ENCODE measurements at regions not wholly inside any gene's neighbourhood (a gene's known extent, or its start where the extent isn't known, plus 50 kb on each side); places are given as distances from the start of the nearest gene placed in this dataset.

GRCh38 chr1:58031416-58031815 lies 515.1 kb downstream of the OMA1 start:
- no TSS peak for BruUV-seq (replicated peaks)
- Histone ChIP-seq H3K4me3 (ENCODE audit: low read depth, low read length, poor library complexity, severe bottlenecking) (no peak overlapping the region), H3K27ac (ENCODE audit: low read depth, low read length, poor library complexity, severe bottlenecking) (no peak overlapping the region), H3K36me3 (ENCODE audit: insufficient read depth, low read length, poor library complexity, severe bottlenecking) (no peaks in the 10 kb centered on the region), H3K9me3 (ENCODE audit: low read depth, low read length, poor library complexity, severe bottlenecking) (no peaks in the 10 kb centered on the region), H3K4me1 (ENCODE audit: insufficient read depth, low read length, poor library complexity, severe bottlenecking) (peaks cover 15% of the 10 kb centered on the region), H3K27me3 (replicated peaks; ENCODE audit: insufficient read depth, low read depth, low read length, poor library complexity) (no peaks in the 10 kb centered on the region)
- CTCF ChIA-PET: interaction anchor here (0.6 kb wide), 1 partner anchor 69 kb away, joined by 3 read pairs; no protein-coding TSS in a partner anchor
- POLR2A ChIA-PET (ENCODE audit: low non-redundant PET): no interaction called here
- no peak for DNase-seq (ENCODE audit: low spot score)
- intact Hi-C loops (cut with micrococcal nuclease; ENCODE audit: unreplicated experiment): loop anchor here (10.0 kb wide), 1 partner anchor 607 kb away; the partner anchor contains the start of gene DAB1
- TF ChIP-seq CTCF (conservative IDR thresholded peaks at IDR 0.05; ENCODE audit: low read depth, low read length) (no peak), EZH2 (IDR thresholded peaks at IDR 0.05; ENCODE audit: borderline replicate concordance, low read depth, low read length, poor library complexity, severe bottlenecking) (no peak)

- no peaks in the 10 kb centered on the region for H3K36me3 ChIP-seq (ENCODE audit: insufficient read depth, low read length, poor library complexity, severe bottlenecking)
- POLR2A ChIA-PET (ENCODE audit: low non-redundant PET): no interaction called here
- BruUV-seq (replicated peaks): no TSS peak
- no peak for DNase-seq (ENCODE audit: low spot score)
- no peak overlapping the region for H3K27ac ChIP-seq (ENCODE audit: low read depth, low read length, poor library complexity, severe bottlenecking)
- intact Hi-C loops (cut with micrococcal nuclease; ENCODE audit: unreplicated experiment): loop anchor here (10.0 kb wide), 1 partner anchor 606 kb away; the partner anchor contains the start of gene DAB1
- CTCF ChIA-PET: no interaction called here
- H3K4me1 ChIP-seq (ENCODE audit: insufficient read depth, low read length, poor library complexity, severe bottlenecking): peaks cover 13% of the 10 kb centered on the region
- TF ChIP-seq EZH2 (IDR thresholded peaks at IDR 0.05; ENCODE audit: borderline replicate concordance, low read depth, low read length, poor library complexity, severe bottlenecking): no peak
- no peak for TF ChIP-seq CTCF (conservative IDR thresholded peaks at IDR 0.05; ENCODE audit: low read depth, low read length)
- no peaks in the 10 kb centered on the region for H3K27me3 ChIP-seq (replicated peaks; ENCODE audit: insufficient read depth, low read depth, low read length, poor library complexity)
- no peak overlapping the region for H3K4me3 ChIP-seq (ENCODE audit: low read depth, low read length, poor library complexity, severe bottlenecking)
- no peaks in the 10 kb centered on the region for H3K9me3 ChIP-seq (ENCODE audit: low read depth, low read length, poor library complexity, severe bottlenecking)
These were observed 516.1 kb downstream of the OMA1 start for GRCh38 chr1:58030456-58030855.

GRCh38 chr1:58017641-58018040 lies 528.9 kb downstream of the OMA1 start:
- ChIA-PET CTCF (interaction anchor here (0.6 kb wide), 1 partner anchor 529 kb away, joined by 3 read pairs; the partner anchor contains the start of gene OMA1), POLR2A (ENCODE audit: low non-redundant PET) (no interaction called here)
- BruUV-seq (replicated peaks): no TSS peak

More at GRCh38 chr1:58017641-58018040, 528.9 kb downstream of the OMA1 start:
- no peaks in the 10 kb centered on the region for H3K27me3 ChIP-seq (replicated peaks; ENCODE audit: insufficient read depth, low read depth, low read length, poor library complexity)
- no peak overlapping the region for H3K27ac ChIP-seq (ENCODE audit: low read depth, low read length, poor library complexity, severe bottlenecking)
- intact Hi-C loops (cut with micrococcal nuclease; ENCODE audit: unreplicated experiment): no loop called here
- H3K4me3 ChIP-seq (ENCODE audit: low read depth, low read length, poor library complexity, severe bottlenecking): no peak overlapping the region
- no peak for DNase-seq (ENCODE audit: low spot score)
- no peaks in the 10 kb centered on the region for H3K36me3 ChIP-seq (ENCODE audit: insufficient read depth, low read length, poor library complexity, severe bottlenecking)
- H3K4me1 ChIP-seq (ENCODE audit: insufficient read depth, low read length, poor library complexity, severe bottlenecking): peaks cover 16% of the 10 kb centered on the region
- H3K9me3 ChIP-seq (ENCODE audit: low read depth, low read length, poor library complexity, severe bottlenecking): no peaks in the 10 kb centered on the region
- TF ChIP-seq CTCF (conservative IDR thresholded peaks at IDR 0.05; ENCODE audit: low read depth, low read length) (no peak), EZH2 (IDR thresholded peaks at IDR 0.05; ENCODE audit: borderline replicate concordance, low read depth, low read length, poor library complexity, severe bottlenecking) (no peak)
